Keratinocyte (primary cell): ENCODE measurements at regions not wholly inside any gene's neighbourhood (a gene's known extent, or its start where the extent isn't known, plus 50 kb on each side); places are given as distances from the start of the nearest gene placed in this dataset.

Source experiments
- DNase-seq: peaks from one replicate; pipeline ENCODE4 v3.0.0-alpha.2; 2011; ENCODE audit warnings: low read depth, missing footprints, low spot score
- FAIRE-seq: peaks from 2 replicates; lab custom pipeline; 2011; peaks lifted over from hg19 to GRCh38; lab: Jason Lieb, UNC
- H2AFZ ChIP-seq: 2 replicates; pipeline ENCODE4 v1.6.0; 2012; ENCODE audit warnings: low read length, control low read depth, inconsistent platforms; ENCODE audit not compliant: control insufficient read depth
- H3K27ac ChIP-seq: 2 replicates; pipeline ENCODE4 v1.5.1; 2011; ENCODE audit warnings: low read length; ENCODE audit not compliant: control insufficient read depth, insufficient read depth
- H3K27me3 ChIP-seq: 3 replicates; pipeline ENCODE4 v1.6.0; 2011; ENCODE audit warnings: low read length; ENCODE audit not compliant: control insufficient read depth, insufficient read depth; ENCODE audit errors: extremely low read depth
- H3K36me3 ChIP-seq, 2 experiments: 2 replicates in 1 of 2; 3 replicates in 1 of 2; pipeline ENCODE4 v1.5.1; 2011; ENCODE audit warnings: low read length in 2 of 2, mild to moderate bottlenecking in 1 of 2; ENCODE audit not compliant: control insufficient read depth in 2 of 2, insufficient read depth in 2 of 2; ENCODE audit errors: extremely low read depth in 1 of 2
- H3K4me1 ChIP-seq: 3 replicates; pipeline ENCODE4 v1.5.1; 2011; ENCODE audit warnings: low read length; ENCODE audit not compliant: control insufficient read depth, insufficient read depth; ENCODE audit errors: extremely low read depth
- H3K4me2 ChIP-seq: 3 replicates; pipeline ENCODE4 v1.6.0; 2011; ENCODE audit warnings: low read depth, low read length; ENCODE audit not compliant: control insufficient read depth, insufficient read depth; ENCODE audit errors: extremely low read depth
- H3K4me3 ChIP-seq, 3 experiments: fragments of 200-600 bp in 1 of 3; sonication (generic) in 1 of 3; 2 replicates in 2 of 3; 3 replicates in 1 of 3; pipeline ENCODE4 v1.5.1; 2011 to 2016; ENCODE audit warnings: low read length in 3 of 3, mild to moderate bottlenecking in 3 of 3, control low read depth in 2 of 3, inconsistent platforms in 1 of 3, low read depth in 1 of 3, mixed read lengths in 1 of 3, mixed run types in 1 of 3, moderate library complexity in 1 of 3; ENCODE audit not compliant: control insufficient read depth in 2 of 3, insufficient read depth in 2 of 3; ENCODE audit errors: extremely low read depth in 1 of 3
- H3K79me2 ChIP-seq: 2 replicates; pipeline ENCODE4 v1.6.0; 2012; ENCODE audit warnings: low read length; ENCODE audit not compliant: control insufficient read depth, insufficient read depth
- H3K9ac ChIP-seq: 3 replicates; pipeline ENCODE4 v1.6.0; 2011; ENCODE audit warnings: low read length; ENCODE audit not compliant: control insufficient read depth, insufficient read depth; ENCODE audit errors: extremely low read depth
- H3K9me1 ChIP-seq: 3 replicates; pipeline ENCODE4 v1.6.0; 2011; ENCODE audit warnings: low read length; ENCODE audit not compliant: control insufficient read depth, insufficient read depth; ENCODE audit errors: extremely low read depth
- H3K9me3 ChIP-seq: 2 replicates; pipeline ENCODE4 v1.5.1; 2012; ENCODE audit warnings: low read depth, low read length; ENCODE audit not compliant: control insufficient read depth
- H4K20me1 ChIP-seq: 3 replicates; pipeline ENCODE4 v1.6.0; 2011; ENCODE audit warnings: low read length; ENCODE audit not compliant: control insufficient read depth, insufficient read depth; ENCODE audit errors: extremely low read depth
- CTCF ChIP-seq, 3 experiments: IDR thresholded peaks in 1 of 3; conservative IDR thresholded peaks in 1 of 3; optimal IDR thresholded peaks in 1 of 3; 2 replicates in 2 of 3; 3 replicates in 1 of 3; pipeline versions ENCODE3 to v1.5.1; 2011; ENCODE audit warnings: low read length in 3 of 3, mild to moderate bottlenecking in 3 of 3, moderate library complexity in 2 of 3, control low read depth in 1 of 3, inconsistent platforms in 1 of 3; ENCODE audit not compliant: insufficient read depth in 2 of 3; ENCODE audit errors: extremely low read depth in 1 of 3
- EZH2 ChIP-seq: IDR thresholded peaks from one replicate; pipeline ENCODE4 v1.6.1; 2012; ENCODE audit warnings: inconsistent platforms, mild to moderate bottlenecking, low read length, moderate library complexity
- dilution Hi-C: fragments of 300-500 bp; cut with MboI; formaldehyde crosslinking; loops from one replicate; pipeline ENCODE4 v1.7.0; 2020; ENCODE audit warnings: low sequenced_read_pairs; ENCODE audit not compliant: extremely low pct_ligation_motif_present

GRCh38 chr5:13034061-13034460, 910.4 kb downstream of the DNAH5 start:
- H3K79me2 ChIP-seq, result no peaks in the 10 kb centered on the region
- no peaks in the 10 kb centered on the region for H3K9me1 ChIP-seq
- no peak overlapping the region for H3K9ac ChIP-seq
- no peaks in the 10 kb centered on the region for H3K4me1 ChIP-seq
- dilution Hi-C loops, result no loop called here
- H3K4me3 ChIP-seq, result no peak overlapping the region
- H3K4me2 ChIP-seq, result no peak overlapping the region
- H3K27ac ChIP-seq, result no peak overlapping the region
- no peaks in the 10 kb centered on the region for H3K27me3 ChIP-seq
- FAIRE-seq, result no peak
- no peak for TF ChIP-seq EZH2
- no peak for TF ChIP-seq CTCF (optimal IDR thresholded peaks at IDR 0.05 in 1 of 3, IDR thresholded peaks at IDR 0.05 in 1 of 3, conservative IDR thresholded peaks at IDR 0.05 in 1 of 3; ENCODE audit: extremely low read depth in 1 of 3, insufficient read depth in 2 of 3, low read length in 3 of 3)
- no peaks in the 10 kb centered on the region for H3K36me3 ChIP-seq
- H4K20me1 ChIP-seq, result no peaks in the 10 kb centered on the region
- H3K9me3 ChIP-seq, result no peaks in the 10 kb centered on the region
- DNase-seq, result no peak
- H2AFZ ChIP-seq, result no peak overlapping the region

GRCh38 chr5:13029211-13029610, 915.3 kb downstream of the DNAH5 start:
- H3K9me3 ChIP-seq, result no peaks in the 10 kb centered on the region
- no peak overlapping the region for H3K4me3 ChIP-seq
- TF ChIP-seq CTCF (optimal IDR thresholded peaks at IDR 0.05 in 1 of 3, IDR thresholded peaks at IDR 0.05 in 1 of 3, conservative IDR thresholded peaks at IDR 0.05 in 1 of 3; ENCODE audit: extremely low read depth in 1 of 3, insufficient read depth in 2 of 3, low read length in 3 of 3) (no peak), EZH2 (no peak)
- H3K27me3 ChIP-seq, result no peaks in the 10 kb centered on the region
- no peaks in the 10 kb centered on the region for H3K4me1 ChIP-seq
- H4K20me1 ChIP-seq, result no peaks in the 10 kb centered on the region
- no peak overlapping the region for H3K4me2 ChIP-seq
- dilution Hi-C loops, result no loop called here
- H3K79me2 ChIP-seq, result no peaks in the 10 kb centered on the region
- FAIRE-seq, result no peak
- no peak overlapping the region for H2AFZ ChIP-seq
- H3K9me1 ChIP-seq, result no peaks in the 10 kb centered on the region
- H3K36me3 ChIP-seq, result no peaks in the 10 kb centered on the region
- no peak overlapping the region for H3K27ac ChIP-seq
- DNase-seq, result no peak
- H3K9ac ChIP-seq, result no peak overlapping the region
